ENCODE measurements at regions not wholly inside any gene's neighbourhood (a gene's known extent, or its start where the extent isn't known, plus 50 kb on each side); places are given as distances from the start of the nearest gene placed in this dataset.

DNA sequence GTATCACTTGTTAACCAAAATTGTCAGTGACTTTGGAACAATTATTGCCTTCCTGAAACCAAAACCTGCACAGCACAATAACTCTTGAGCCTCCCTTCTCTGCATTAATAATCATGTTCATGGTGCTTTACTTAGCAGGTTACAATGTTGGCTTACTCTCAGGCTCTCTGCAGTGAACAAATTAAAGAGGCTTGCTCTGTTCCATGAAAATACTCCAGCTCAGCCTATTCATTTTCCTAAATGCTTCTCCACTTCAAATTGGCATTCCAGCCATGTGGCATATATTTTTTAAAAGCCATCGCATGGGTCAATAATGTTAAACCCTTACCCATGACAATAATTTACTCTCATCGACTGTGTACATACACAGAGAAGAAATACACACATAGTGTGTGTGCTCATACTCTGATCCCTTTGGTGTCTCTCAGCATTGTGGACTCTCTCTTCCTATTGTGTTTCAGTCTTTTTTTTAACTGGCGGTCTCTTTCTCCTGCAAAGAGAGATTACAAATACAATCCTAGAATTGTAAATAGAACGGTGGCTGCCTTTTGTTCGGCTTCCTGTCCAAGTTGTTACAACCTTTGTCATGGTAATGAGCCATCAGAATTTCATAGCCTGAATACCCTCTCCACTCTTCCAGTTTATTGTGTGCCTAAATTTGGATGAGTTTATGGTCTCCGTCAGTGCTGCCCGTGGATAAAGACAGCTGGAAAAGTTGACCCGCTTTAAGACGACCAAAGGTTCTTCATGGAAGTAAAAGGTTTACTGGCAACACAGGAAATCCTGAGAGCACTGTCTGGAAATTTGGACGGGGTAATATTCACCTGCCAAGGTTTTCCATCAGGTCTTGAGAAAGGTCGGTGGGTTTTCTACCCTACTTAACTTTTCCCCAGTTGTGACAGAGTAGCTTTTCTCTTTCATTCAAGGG is 263.6 kb downstream of the CD83 start:
- TF ChIP-seq POLR2AphosphoS5 (IDR thresholded peaks at IDR 0.05): no peak
- TF ChIP-seq, protein P1, sequence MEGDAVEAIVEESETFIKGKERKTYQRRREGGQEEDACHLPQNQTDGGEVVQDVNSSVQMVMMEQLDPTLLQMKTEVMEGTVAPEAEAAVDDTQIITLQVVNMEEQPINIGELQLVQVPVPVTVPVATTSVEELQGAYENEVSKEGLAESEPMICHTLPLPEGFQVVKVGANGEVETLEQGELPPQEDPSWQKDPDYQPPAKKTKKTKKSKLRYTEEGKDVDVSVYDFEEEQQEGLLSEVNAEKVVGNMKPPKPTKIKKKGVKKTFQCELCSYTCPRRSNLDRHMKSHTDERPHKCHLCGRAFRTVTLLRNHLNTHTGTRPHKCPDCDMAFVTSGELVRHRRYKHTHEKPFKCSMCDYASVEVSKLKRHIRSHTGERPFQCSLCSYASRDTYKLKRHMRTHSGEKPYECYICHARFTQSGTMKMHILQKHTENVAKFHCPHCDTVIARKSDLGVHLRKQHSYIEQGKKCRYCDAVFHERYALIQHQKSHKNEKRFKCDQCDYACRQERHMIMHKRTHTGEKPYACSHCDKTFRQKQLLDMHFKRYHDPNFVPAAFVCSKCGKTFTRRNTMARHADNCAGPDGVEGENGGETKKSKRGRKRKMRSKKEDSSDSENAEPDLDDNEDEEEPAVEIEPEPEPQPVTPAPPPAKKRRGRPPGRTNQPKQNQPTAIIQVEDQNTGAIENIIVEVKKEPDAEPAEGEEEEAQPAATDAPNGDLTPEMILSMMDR (IDR thresholded peaks at IDR 0.05): no peak
